Activated CD8-positive, alpha-beta T cell treated with anti-CD3 and anti-CD28 coated beads, Interleukin-2, amount 10 ng/mL, durations not matched to agents 7 days and 5 days (primary cell): ENCODE measurements at regions not wholly inside any gene's neighbourhood (a gene's known extent, or its start where the extent isn't known, plus 50 kb on each side); places are given as distances from the start of the nearest gene placed in this dataset.

ENCODE experiments used
- ATAC-seq: fragments of 150-1000 bp; cut with Tn5 transposase; one replicate; pipeline ENCODE4 v1.10.0; 2021; ENCODE audit warnings: moderate library complexity
- CTCF ChIA-PET: fragments of 350-600 bp; sonication (Branson Sonifier 250); formaldehyde crosslinking; loops from one replicate; lab custom pipeline; 2021; ENCODE audit warnings: antibody characterized with exemption; lab: Charles Lee
- POLR2A ChIA-PET: fragments of 350-600 bp; sonication (Branson Sonifier 250); formaldehyde crosslinking; loops from one replicate; lab custom pipeline; 2021; ENCODE audit warnings: antibody characterized with exemption; lab: Charles Lee
- DNase-seq: peaks from one replicate; pipeline ENCODE4 v3.0.0-alpha.2; 2020
- H3K27ac Mint-ChIP-seq: one replicate; pipeline ENCODE4 v1.8.0; 2021; ENCODE audit warnings: mild to moderate bottlenecking, mixed read lengths
- H3K27me3 Mint-ChIP-seq: one replicate; pipeline ENCODE4 v1.8.0; 2021; ENCODE audit warnings: low read depth, mixed read lengths
- H3K36me3 Mint-ChIP-seq: one replicate; pipeline ENCODE4 v1.8.0; 2021; ENCODE audit warnings: low read depth, mixed read lengths
- H3K4me1 Mint-ChIP-seq: one replicate; pipeline ENCODE4 v1.8.0; 2021; ENCODE audit warnings: low read depth, mixed read lengths
- H3K4me3 Mint-ChIP-seq: one replicate; pipeline ENCODE4 v1.8.0; 2021; ENCODE audit warnings: mild to moderate bottlenecking, mixed read lengths
- H3K9me3 Mint-ChIP-seq: one replicate; pipeline ENCODE4 v1.8.0; 2022; ENCODE audit warnings: mixed read lengths; ENCODE audit not compliant: insufficient read depth

GRCh38 chr7:53087274-53087673, 51.8 kb downstream of the POM121L12 start:
- Mint-ChIP-seq H3K9me3 (peaks cover 32% of the 10 kb centered on the region), H3K27me3 (no peaks in the 10 kb centered on the region), H3K4me3 (no peak overlapping the region), H3K4me1 (no peaks in the 10 kb centered on the region), H3K27ac (no peak overlapping the region), H3K36me3 (no peaks in the 10 kb centered on the region)
- DNase-seq (no peak), ATAC-seq (no peak)
- POLR2A ChIA-PET = no interaction called here
- CTCF ChIA-PET = no interaction called here

DNA sequence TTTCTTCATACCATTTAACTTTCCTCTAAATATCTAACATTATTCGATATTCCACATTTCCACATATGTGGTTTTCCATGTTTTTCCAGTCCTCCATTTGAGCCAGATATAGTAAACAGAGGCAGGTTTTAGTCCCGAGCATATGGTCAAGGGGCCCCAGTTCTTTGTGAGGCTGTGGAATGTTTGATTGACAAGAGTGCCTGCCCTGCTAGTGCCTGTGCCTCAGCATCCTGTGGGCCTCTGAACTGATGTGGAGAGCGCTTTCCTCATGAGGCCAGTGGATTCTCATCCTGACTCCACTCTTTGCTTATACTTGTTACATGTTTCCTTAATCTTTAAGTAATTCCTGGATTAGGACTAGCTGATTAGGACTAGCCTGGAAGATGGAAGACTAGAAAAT, 58.8 kb downstream of the POM121L12 start:
- CTCF ChIA-PET = no interaction called here
- POLR2A ChIA-PET = no interaction called here
- Mint-ChIP-seq H3K4me1 (no peaks in the 10 kb centered on the region), H3K9me3 (peaks cover 44% of the 10 kb centered on the region), H3K27me3 (no peaks in the 10 kb centered on the region), H3K27ac (no peak overlapping the region), H3K4me3 (no peak overlapping the region), H3K36me3 (no peaks in the 10 kb centered on the region)
- DNase-seq (no peak), ATAC-seq (no peak)

DNA sequence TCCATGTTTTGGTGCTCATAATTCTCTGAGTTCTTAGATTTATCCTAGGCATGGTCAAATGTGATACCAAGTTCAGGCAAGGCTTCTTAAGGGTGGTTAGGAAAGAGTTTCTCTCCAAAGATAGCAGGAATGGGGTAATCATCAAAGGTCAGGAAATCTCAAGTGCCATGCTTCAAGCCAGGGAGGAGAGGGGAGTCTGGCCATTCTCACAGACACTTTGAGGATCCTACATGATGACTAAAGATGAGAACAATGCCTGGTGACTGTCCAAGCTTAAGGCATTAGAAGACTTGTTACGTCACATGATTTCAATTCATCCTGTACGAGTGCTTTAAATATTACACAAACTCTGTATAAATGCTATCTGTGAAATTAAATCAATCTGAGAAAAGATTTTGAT, 59.4 kb downstream of the POM121L12 start:
- ATAC-seq = no peak
- no peak for DNase-seq
- Mint-ChIP-seq H3K27ac (no peak overlapping the region), H3K27me3 (no peaks in the 10 kb centered on the region), H3K4me1 (no peaks in the 10 kb centered on the region), H3K9me3 (peaks cover 44% of the 10 kb centered on the region), H3K4me3 (no peak overlapping the region), H3K36me3 (no peaks in the 10 kb centered on the region)
- ChIA-PET POLR2A (no interaction called here), CTCF (no interaction called here)

GRCh38 chr7:53095731-53096501, 60.5 kb downstream of the POM121L12 start:
- Mint-ChIP-seq H3K27me3 (no peaks in the 10 kb centered on the region), H3K27ac (no peak overlapping the region), H3K4me1 (no peaks in the 10 kb centered on the region), H3K9me3 (peaks cover 44% of the 10 kb centered on the region), H3K4me3 (no peak overlapping the region), H3K36me3 (no peaks in the 10 kb centered on the region)
- CTCF ChIA-PET = no interaction called here
- ATAC-seq (no peak), DNase-seq (no peak)
- POLR2A ChIA-PET = no interaction called here

GRCh38 chr7:53100091-53100490, 64.7 kb downstream of the POM121L12 start:
- Mint-ChIP-seq H3K4me3 (no peak overlapping the region), H3K9me3 (peaks cover 30% of the 10 kb centered on the region), H3K36me3 (no peaks in the 10 kb centered on the region), H3K4me1 (no peaks in the 10 kb centered on the region), H3K27ac (no peak overlapping the region), H3K27me3 (no peaks in the 10 kb centered on the region)
- no peak for ATAC-seq
- CTCF ChIA-PET = no interaction called here
- POLR2A ChIA-PET = no interaction called here
- no peak for DNase-seq

- H3K27me3 Mint-ChIP-seq = no peaks in the 10 kb centered on the region
- H3K9me3 Mint-ChIP-seq = peaks cover 28% of the 10 kb centered on the region
- DNase-seq = no peak
- no peaks in the 10 kb centered on the region for H3K36me3 Mint-ChIP-seq
- ChIA-PET CTCF (no interaction called here), POLR2A (no interaction called here)
- no peak overlapping the region for H3K27ac Mint-ChIP-seq
- H3K4me1 Mint-ChIP-seq = no peaks in the 10 kb centered on the region
- H3K4me3 Mint-ChIP-seq = no peak overlapping the region
- no peak for ATAC-seq
Observed at GRCh38 chr7:53101026-53101425, 65.6 kb downstream of the POM121L12 start.

DNA sequence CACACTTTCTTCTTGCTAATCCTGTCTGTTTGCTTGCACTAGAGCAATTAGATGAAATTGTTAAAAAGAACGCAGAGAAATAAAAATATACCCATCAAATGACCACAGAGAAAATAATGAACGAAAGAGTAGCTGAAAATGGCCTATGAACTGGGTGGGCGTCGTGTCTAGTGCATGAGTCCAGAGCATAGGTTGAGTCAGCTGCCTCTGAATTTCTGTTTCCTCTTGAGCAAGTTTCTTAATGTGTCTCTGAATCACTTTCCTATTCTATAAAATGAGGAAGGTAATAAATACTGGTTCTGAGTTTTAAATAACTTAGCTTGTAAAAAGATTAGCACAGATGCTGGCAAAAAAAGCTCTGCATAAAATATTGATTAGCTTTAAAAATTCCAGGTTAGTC, 75.0 kb downstream of the POM121L12 start:
- no peaks in the 10 kb centered on the region for H3K27me3 Mint-ChIP-seq
- no peak overlapping the region for H3K27ac Mint-ChIP-seq
- H3K36me3 Mint-ChIP-seq = no peaks in the 10 kb centered on the region
- no peak for DNase-seq
- no peaks in the 10 kb centered on the region for H3K4me1 Mint-ChIP-seq
- no peak overlapping the region for H3K4me3 Mint-ChIP-seq
- ChIA-PET CTCF (no interaction called here), POLR2A (no interaction called here)
- H3K9me3 Mint-ChIP-seq = peaks cover 12% of the 10 kb centered on the region
- ATAC-seq = no peak

GRCh38 chr7:53111031-53111430, 75.6 kb downstream of the POM121L12 start:
- CTCF ChIA-PET = no interaction called here
- no peak for ATAC-seq

DNA sequence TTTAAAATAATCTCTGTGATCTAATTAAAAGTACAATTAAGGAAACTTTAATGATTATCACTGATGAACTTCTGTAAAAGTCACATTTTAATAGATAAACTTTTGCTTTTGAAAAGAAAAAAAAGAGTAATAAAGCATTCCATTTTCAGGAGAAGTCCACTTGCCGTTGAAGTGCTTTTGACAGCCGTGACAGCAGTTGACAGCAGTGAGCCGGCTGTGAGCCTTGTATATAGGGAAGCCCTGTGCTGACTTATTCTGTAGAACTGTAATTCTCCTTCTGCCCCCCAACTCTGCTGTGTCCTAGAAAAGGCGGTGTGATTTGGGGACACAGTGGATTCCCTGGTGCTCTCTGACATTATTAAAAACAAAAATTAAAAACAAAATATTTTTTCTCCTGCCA, 78.0 kb downstream of the POM121L12 start:
- Mint-ChIP-seq H3K36me3 (no peaks in the 10 kb centered on the region), H3K27me3 (no peaks in the 10 kb centered on the region), H3K27ac (no peak overlapping the region), H3K4me1 (no peaks in the 10 kb centered on the region), H3K4me3 (no peak overlapping the region), H3K9me3 (peaks cover 13% of the 10 kb centered on the region)
- ChIA-PET POLR2A (no interaction called here), CTCF (no interaction called here)
- no peak for DNase-seq
- ATAC-seq = no peak

More at GRCh38 chr7:53111031-53111430, 75.6 kb downstream of the POM121L12 start:
- H3K4me3 Mint-ChIP-seq = no peak overlapping the region
- no peaks in the 10 kb centered on the region for H3K36me3 Mint-ChIP-seq
- POLR2A ChIA-PET = no interaction called here
- H3K4me1 Mint-ChIP-seq = no peaks in the 10 kb centered on the region
- H3K27ac Mint-ChIP-seq = no peak overlapping the region
- peaks cover 13% of the 10 kb centered on the region for H3K9me3 Mint-ChIP-seq
- H3K27me3 Mint-ChIP-seq = no peaks in the 10 kb centered on the region
- no peak for DNase-seq

DNA sequence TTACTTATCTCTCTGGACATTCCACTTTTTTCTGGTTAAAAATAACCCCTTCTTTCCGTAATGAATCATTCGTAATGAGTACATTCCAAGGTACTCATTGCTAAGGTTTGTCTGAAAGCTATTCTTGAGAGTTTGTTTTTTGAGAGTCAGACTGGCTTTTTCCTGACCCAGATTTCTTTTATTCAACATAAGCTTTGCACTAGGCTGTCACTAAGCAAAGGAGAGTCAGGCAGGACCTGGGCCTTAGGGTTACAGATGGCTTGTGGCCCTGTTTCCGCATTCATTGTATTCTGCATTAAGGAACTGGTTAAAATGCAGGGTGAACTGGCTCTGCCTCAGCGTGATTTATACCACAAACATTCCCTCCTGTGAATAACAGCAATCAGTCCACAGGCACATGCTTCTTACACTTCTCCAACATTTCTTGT, 84.1 kb downstream of the POM121L12 start:
- peaks cover 16% of the 10 kb centered on the region for H3K9me3 Mint-ChIP-seq
- H3K4me3 Mint-ChIP-seq = no peak overlapping the region
- no peak for DNase-seq
- H3K4me1 Mint-ChIP-seq = no peaks in the 10 kb centered on the region
- no peak for ATAC-seq
- H3K36me3 Mint-ChIP-seq = no peaks in the 10 kb centered on the region
- no peak overlapping the region for H3K27ac Mint-ChIP-seq
- no peaks in the 10 kb centered on the region for H3K27me3 Mint-ChIP-seq
- POLR2A ChIA-PET = no interaction called here
- CTCF ChIA-PET = no interaction called here

GRCh38 chr7:53121374-53121773, 85.9 kb downstream of the POM121L12 start:
- ChIA-PET POLR2A (no interaction called here), CTCF (no interaction called here)
- DNase-seq (no peak), ATAC-seq (no peak)
- Mint-ChIP-seq H3K36me3 (no peaks in the 10 kb centered on the region), H3K4me3 (no peak overlapping the region), H3K27ac (no peak overlapping the region), H3K9me3 (peaks cover 10% of the 10 kb centered on the region), H3K27me3 (no peaks in the 10 kb centered on the region), H3K4me1 (no peaks in the 10 kb centered on the region)

GRCh38 chr7:53131697-53132096, 96.3 kb downstream of the POM121L12 start:
- CTCF ChIA-PET = no interaction called here
- no peak for DNase-seq

DNA sequence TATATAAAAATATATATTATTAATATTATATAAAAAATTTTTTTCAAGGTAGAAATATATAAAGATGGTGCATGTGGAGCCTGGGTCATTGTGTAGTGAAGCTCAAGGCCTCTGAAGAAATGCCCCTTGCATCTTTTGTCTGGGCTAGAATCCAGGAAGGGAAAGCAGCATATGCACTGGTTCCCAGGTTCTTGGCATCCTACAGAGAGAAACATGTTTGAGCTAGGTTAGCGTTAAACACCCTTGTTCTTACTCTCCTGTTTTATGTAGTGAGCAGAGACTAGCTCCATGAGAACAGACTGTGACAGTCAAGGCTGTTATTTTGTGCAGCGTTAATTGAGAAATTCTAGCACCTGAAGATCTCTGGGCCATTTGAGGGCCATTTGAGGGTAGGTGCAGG, 116.1 kb downstream of the POM121L12 start:
- H3K4me3 Mint-ChIP-seq = no peak overlapping the region

More at GRCh38 chr7:53131697-53132096, 96.3 kb downstream of the POM121L12 start:
- Mint-ChIP-seq H3K27ac (no peak overlapping the region), H3K27me3 (no peaks in the 10 kb centered on the region), H3K36me3 (no peaks in the 10 kb centered on the region), H3K4me1 (no peaks in the 10 kb centered on the region), H3K4me3 (no peak overlapping the region), H3K9me3 (peaks cover 10% of the 10 kb centered on the region)
- no peak for ATAC-seq
- POLR2A ChIA-PET = no interaction called here

More for the DNA sequence above, 116.1 kb downstream of the POM121L12 start:
- ChIA-PET POLR2A (no interaction called here), CTCF (no interaction called here)
- Mint-ChIP-seq H3K27ac (no peak overlapping the region), H3K9me3 (peaks cover 21% of the 10 kb centered on the region), H3K36me3 (no peaks in the 10 kb centered on the region), H3K27me3 (no peaks in the 10 kb centered on the region), H3K4me1 (no peaks in the 10 kb centered on the region)
- no peak for DNase-seq
- no peak for ATAC-seq
